Omental fat pad (tissue), 3 donors: ENCODE measurements at regions not wholly inside any gene's neighbourhood (a gene's known extent, or its start where the extent isn't known, plus 50 kb on each side); places are given as distances from the start of the nearest gene placed in this dataset.

ENCODE experiments used
- ATAC-seq: fragments of 150-250 bp; one replicate; pipeline ENCODE4 v1.9.1; 2016; ENCODE audit warnings: mild to moderate bottlenecking, moderate library complexity; ENCODE audit not compliant: low FRiP score
- DNase-seq: peaks from one replicate; pipeline ENCODE4 v3.0.0-alpha.2; 2019; ENCODE audit warnings: low spot score
- TF ChIP-seq, protein P1 (sequence below), 3 donors: fragments of 450-650 bp; IDR thresholded peaks; one replicate each; pipeline ENCODE4 v1.5.1; 2016 to 2017; ENCODE audit warnings: antibody characterized with exemption in 3 of 3, mild to moderate bottlenecking in 3 of 3, moderate library complexity in 2 of 3

DNA sequence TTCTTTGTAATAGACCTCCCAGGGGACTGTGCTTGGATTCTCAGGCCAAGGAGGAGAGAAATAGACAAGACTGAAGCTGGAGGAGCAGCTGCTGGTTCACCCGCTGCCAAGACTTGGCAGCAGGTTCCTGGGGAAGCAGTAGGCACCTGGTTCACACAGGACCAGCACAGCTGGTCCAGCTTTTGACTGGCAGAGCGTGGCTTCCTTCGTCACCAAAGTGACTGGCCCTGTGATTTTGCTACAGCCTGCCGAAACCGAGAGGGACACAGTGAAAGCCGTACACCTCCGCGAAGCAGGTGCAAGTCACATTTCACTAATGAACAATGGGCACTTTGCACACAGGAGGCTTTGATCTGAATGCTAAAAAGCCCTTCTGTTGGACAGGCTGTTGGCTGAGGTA lies 199.0 kb downstream of the RNF144B start:
- ATAC-seq (no peak), DNase-seq (no peak)
- TF ChIP-seq, protein P1, sequence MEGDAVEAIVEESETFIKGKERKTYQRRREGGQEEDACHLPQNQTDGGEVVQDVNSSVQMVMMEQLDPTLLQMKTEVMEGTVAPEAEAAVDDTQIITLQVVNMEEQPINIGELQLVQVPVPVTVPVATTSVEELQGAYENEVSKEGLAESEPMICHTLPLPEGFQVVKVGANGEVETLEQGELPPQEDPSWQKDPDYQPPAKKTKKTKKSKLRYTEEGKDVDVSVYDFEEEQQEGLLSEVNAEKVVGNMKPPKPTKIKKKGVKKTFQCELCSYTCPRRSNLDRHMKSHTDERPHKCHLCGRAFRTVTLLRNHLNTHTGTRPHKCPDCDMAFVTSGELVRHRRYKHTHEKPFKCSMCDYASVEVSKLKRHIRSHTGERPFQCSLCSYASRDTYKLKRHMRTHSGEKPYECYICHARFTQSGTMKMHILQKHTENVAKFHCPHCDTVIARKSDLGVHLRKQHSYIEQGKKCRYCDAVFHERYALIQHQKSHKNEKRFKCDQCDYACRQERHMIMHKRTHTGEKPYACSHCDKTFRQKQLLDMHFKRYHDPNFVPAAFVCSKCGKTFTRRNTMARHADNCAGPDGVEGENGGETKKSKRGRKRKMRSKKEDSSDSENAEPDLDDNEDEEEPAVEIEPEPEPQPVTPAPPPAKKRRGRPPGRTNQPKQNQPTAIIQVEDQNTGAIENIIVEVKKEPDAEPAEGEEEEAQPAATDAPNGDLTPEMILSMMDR (IDR thresholded peaks at IDR 0.05), result no peak

DNA sequence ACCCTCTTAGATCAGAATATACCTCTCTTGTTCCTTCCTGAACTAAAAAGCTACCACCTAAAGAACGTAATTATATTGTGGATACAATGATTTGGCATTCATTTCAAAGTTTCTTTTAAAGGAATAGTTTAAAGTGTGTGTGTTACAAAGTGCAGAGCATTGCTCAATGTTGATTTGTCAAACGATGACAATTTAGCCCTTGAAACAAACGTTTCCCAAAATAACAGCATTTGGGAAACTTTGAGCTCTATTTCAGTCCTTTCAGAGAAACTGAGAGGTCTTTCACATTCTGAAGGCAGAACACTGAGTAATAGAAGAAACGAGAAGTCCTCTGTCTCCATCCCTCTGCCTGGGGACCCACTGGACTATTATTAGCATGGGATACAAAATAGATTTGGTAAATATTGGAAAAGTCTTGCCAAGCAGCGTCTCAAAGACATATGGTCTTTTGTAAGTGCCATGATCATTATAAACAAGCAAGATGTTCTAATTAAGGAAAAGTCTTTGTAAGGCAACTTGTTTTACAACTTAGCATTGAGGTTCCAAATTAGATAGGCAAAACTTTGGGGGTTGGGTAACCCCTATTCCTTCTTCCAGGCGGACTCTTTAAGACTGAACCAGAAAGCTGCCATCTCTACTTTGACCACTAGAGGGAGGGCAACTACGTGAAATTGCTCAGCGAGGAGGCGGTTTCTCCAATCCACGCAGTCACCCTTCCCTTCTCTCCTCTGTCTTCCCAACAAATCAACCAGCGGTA lies 208.8 kb downstream of the RNF144B start:
- ATAC-seq, result peak; percentile 93
- DNase-seq, result peak; percentile 30
- TF ChIP-seq, protein P1 (IDR thresholded peaks at IDR 0.05), result peak in 1 of 3 donors; percentile 56

DNA sequence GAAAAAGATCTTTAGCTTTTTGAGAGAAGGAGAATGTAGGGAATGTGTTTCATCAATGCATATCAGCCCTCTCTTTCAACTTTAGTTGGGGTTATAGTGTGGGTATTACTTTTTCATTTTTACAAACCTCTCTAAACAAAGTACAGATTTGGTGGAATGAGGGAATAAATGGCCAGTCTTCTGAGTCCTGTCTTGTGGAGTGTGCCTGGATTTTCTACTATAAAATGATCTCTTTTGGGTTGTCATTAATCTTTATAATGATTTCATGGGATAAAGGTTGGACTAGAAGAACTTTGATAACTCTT lies 209.3 kb downstream of the RNF144B start:
- DNase-seq (no peak), ATAC-seq (no peak)
- TF ChIP-seq, protein P1 (IDR thresholded peaks at IDR 0.05), result no peak

DNA sequence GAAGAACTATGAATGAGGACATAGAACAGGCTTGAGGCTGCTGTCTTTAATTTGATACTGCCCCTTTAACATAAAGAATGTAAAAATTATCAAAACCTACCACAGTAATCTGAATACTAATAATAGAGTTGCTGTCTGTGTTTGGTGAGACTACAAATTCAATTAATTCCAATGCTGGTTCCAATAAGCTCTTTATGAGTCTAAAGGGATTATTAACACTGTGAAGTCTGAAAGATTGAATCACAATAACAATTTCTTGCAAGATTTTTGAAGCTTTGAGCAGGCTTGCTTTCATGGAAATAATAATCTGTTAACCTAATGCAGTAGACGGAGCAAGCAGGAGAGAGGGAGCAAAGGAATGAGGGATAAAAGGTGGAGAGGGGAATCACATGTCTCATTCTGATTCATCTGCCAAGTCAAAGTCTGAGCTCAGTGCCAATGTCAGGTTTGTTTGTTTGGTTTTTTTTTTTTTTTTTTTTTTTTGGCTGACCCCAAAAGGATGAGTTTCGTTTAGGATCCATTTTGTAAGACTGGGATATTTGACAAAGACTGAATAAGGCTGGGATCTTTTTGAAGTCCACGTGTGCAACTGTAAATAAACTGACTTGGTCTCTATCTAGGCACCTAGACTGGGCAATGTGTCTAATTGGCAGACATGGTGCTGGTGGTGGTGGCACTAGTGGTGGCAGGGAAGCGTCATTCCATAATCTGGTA lies 211.6 kb downstream of the RNF144B start:
- no peak for DNase-seq
- ATAC-seq, result no peak
- TF ChIP-seq, protein P1 (IDR thresholded peaks at IDR 0.05), result no peak

DNA sequence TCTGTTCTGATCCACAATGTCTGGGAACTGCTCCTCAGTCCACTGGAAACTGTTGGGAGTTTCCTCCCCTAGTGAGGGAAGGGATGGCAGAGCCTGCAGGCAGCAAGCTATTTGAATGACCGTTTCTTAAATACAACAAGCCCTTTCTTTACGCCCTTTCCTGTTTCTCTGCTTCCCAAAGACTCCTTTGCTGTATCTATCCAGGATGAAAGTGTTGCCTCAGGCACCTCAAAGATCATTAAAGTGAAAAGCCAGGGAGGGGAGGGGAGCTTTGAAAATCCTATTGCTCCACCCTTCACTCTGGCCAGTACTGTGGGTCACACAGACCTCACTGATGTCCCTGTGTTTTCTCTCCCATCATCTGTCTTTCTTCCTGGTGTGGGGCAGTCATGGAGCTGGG lies 213.1 kb downstream of the RNF144B start:
- ATAC-seq, result no peak
- TF ChIP-seq, protein P1 (IDR thresholded peaks at IDR 0.05), result no peak
- DNase-seq, result no peak

DNA sequence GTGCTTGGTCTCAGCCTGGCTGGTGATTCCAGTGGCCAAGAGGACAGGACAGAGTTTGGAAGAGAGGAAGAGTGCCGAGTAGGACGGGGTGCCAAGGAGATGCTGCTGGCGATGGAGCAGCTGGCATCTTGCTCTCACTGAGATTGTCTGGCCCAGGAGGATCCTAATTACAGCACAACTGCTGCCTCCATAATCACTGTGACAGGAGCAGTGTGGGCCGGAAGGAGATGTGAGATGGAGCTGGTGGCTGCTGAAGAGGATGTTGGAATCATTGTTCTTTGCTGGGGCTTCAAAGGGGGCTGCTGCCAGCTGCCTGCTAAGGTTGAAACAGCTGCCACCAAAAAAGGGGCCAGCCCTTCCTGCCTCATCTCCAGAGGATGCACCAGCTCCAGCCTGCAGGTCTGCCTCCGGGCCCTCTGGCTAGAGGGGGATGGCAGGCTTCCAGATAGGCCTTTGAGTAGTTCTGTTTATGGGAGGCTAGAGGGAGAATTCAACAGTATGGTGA lies 214.4 kb downstream of the RNF144B start:
- ATAC-seq, result no peak
- TF ChIP-seq, protein P1 (IDR thresholded peaks at IDR 0.05), result no peak
- no peak for DNase-seq

DNA sequence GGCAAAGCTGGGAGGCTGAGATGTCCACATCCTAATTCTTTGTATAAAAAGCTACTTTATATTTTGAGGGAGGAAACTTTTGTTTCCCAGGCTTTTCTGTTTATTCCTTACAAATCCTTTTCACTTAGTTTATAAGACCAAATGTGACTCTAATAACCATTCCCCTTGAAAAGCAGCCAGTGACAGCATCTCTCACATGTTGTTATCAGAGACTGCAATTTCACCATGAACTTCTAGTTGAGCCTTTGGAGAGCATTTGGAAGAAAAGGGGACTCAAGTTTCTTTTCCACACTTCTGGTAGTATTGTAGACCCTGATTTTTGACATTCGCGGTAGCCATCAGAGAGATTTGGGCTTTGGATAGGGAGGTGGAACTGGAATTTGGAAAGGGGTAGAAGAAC lies 215.8 kb downstream of the RNF144B start:
- DNase-seq, result no peak
- TF ChIP-seq, protein P1 (IDR thresholded peaks at IDR 0.05), result no peak
- no peak for ATAC-seq
